ENCODE measurements at regions not wholly inside any gene's neighbourhood (a gene's known extent, or its start where the extent isn't known, plus 50 kb on each side); places are given as distances from the start of the nearest gene placed in this dataset.

DNA sequence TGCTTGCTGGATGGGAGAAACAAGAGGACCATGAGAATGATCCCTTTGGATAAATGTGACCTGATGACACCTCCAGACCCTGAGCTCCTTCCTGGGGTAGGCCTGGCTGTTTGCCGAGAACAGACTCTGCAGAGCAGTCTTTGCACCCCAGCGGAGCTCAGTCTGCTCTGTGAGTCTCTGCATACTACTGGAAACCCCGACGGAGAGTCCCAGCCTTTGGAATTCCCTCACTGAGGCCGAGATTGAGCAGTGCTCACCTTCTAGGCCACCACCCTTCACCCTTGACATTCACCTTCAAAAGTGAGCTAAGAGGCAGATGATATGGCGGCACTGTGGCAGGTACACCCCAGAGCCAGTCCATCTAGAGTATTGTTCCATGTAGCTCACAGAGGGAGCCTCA lies 172.2 kb upstream of the CDH13 start:
- peak overlapping the region in 2 of 8 donors; percentile 10 to 37 for H3K27ac ChIP-seq
- intact Hi-C loops (cut with DNase I; ENCODE audit: low total_unique reads) = no loop called here
- no peaks in the 10 kb centered on the region for H3K36me3 ChIP-seq
- TF ChIP-seq POLR2AphosphoS5 (IDR thresholded peaks at IDR 0.05) (no peak), POLR2A (IDR thresholded peaks at IDR 0.05) (no peak)
- TF ChIP-seq, protein P1, sequence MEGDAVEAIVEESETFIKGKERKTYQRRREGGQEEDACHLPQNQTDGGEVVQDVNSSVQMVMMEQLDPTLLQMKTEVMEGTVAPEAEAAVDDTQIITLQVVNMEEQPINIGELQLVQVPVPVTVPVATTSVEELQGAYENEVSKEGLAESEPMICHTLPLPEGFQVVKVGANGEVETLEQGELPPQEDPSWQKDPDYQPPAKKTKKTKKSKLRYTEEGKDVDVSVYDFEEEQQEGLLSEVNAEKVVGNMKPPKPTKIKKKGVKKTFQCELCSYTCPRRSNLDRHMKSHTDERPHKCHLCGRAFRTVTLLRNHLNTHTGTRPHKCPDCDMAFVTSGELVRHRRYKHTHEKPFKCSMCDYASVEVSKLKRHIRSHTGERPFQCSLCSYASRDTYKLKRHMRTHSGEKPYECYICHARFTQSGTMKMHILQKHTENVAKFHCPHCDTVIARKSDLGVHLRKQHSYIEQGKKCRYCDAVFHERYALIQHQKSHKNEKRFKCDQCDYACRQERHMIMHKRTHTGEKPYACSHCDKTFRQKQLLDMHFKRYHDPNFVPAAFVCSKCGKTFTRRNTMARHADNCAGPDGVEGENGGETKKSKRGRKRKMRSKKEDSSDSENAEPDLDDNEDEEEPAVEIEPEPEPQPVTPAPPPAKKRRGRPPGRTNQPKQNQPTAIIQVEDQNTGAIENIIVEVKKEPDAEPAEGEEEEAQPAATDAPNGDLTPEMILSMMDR (IDR thresholded peaks at IDR 0.05 in 8 of 11, conservative IDR thresholded peaks at IDR 0.05 in 3 of 11) = no peak
- H3K27me3 ChIP-seq (replicated peaks in 1 of 7) = peaks cover 0 to 24% (median 0%) of the 10 kb centered on the region in 7 donors
- H3K4me1 ChIP-seq = no peaks in the 10 kb centered on the region
- DNase-seq = no peak
- WGBS, 5 donors = 76 to 89% (median 84%) methylated on average over 6 of the region's 6 CpGs
- no peak overlapping the region for H3K4me3 ChIP-seq
- H3K9me3 ChIP-seq = no peaks in the 10 kb centered on the region

DNA sequence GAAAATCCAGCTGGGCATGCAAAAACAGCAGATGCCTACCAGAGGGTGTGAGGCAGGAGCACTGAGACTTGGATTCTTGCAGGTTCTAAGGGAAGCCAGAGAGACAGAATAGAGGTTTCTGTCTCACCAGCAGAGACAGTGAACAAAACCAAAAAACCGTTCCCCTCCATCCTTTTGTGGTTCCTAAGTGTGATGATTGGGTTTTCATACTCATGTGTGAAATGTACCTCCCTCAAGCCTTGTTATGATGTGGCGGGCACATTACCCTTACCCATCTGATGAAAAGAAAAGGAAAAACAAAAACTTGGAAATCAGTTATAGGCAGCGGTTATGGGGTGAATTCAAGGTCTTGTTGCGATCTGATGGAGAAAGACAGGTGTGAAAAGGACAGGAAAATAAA lies 172.6 kb upstream of the CDH13 start:
- intact Hi-C loops (cut with DNase I; ENCODE audit: low total_unique reads) = no loop called here

GRCh38 chr16:82452004-82452756 lies 174.6 kb upstream of the CDH13 start:
- DNase-seq = no peak
- Histone ChIP-seq H3K27ac (peak overlapping the region in 4 of 8 donors; percentile 2 to 15 (median 4)), H3K4me1 (no peaks in the 10 kb centered on the region), H3K4me3 (no peak overlapping the region), H3K27me3 (replicated peaks in 1 of 7) (peaks cover 0 to 10% (median 0%) of the 10 kb centered on the region in 7 donors), H3K9me3 (no peaks in the 10 kb centered on the region), H3K36me3 (no peaks in the 10 kb centered on the region)
- 71 to 86% (median 78%) methylated on average over 11 of the region's 11 CpGs for WGBS, 5 donors
- intact Hi-C loops (cut with DNase I; ENCODE audit: low total_unique reads) = no loop called here
- TF ChIP-seq POLR2A (IDR thresholded peaks at IDR 0.05) = no peak
- TF ChIP-seq, protein P1 (IDR thresholded peaks at IDR 0.05 in 8 of 11, conservative IDR thresholded peaks at IDR 0.05 in 3 of 11) = no peak
- no peak for TF ChIP-seq POLR2AphosphoS5 (IDR thresholded peaks at IDR 0.05)

More for the DNA sequence above, 172.6 kb upstream of the CDH13 start:
- no peak overlapping the region for H3K4me3 ChIP-seq
- no peaks in the 10 kb centered on the region for H3K36me3 ChIP-seq
- no peak for DNase-seq
- no peaks in the 10 kb centered on the region for H3K4me1 ChIP-seq
- no peaks in the 10 kb centered on the region for H3K9me3 ChIP-seq
- peak overlapping the region in 2 of 8 donors; percentile 10 to 37 for H3K27ac ChIP-seq
- WGBS, 5 donors = 77 to 90% (median 86%) methylated on average over 4 of the region's 4 CpGs
- H3K27me3 ChIP-seq (replicated peaks in 1 of 7) = peaks cover 0 to 24% (median 0%) of the 10 kb centered on the region in 7 donors
- TF ChIP-seq POLR2A (IDR thresholded peaks at IDR 0.05) = no peak
- TF ChIP-seq, protein P1 (IDR thresholded peaks at IDR 0.05 in 8 of 11, conservative IDR thresholded peaks at IDR 0.05 in 3 of 11) = no peak
- no peak for TF ChIP-seq POLR2AphosphoS5 (IDR thresholded peaks at IDR 0.05)

DNA sequence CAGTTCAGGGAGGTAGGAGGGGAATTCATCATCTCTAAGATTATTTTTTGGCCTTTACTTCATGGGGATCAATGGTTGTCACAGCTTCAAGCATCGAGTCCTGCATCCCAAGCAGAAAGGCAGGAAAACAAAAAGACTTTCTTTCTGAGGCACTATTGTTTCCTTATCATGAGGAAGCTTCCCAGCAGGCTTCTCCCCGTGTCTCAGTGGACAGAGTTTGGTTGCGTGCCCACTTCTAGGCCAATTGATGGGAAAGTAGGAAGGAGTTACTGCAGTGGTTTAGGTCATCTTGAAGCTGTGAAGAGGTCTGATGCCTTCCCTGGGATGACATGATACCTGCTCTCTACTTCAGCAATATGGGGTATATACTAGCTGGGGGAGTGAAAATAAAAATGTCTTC lies 175.3 kb upstream of the CDH13 start:
- intact Hi-C loops (cut with DNase I; ENCODE audit: low total_unique reads) = no loop called here
- H3K27ac ChIP-seq = peak overlapping the region in 4 of 8 donors; percentile 2 to 15 (median 4)
- H3K4me1 ChIP-seq = no peaks in the 10 kb centered on the region
- H3K9me3 ChIP-seq = no peaks in the 10 kb centered on the region
- DNase-seq = no peak
- 50 to 58% (median 52%) methylated on average over 3 of the region's 3 CpGs for WGBS, 5 donors
- H3K4me3 ChIP-seq = no peak overlapping the region
- H3K27me3 ChIP-seq (replicated peaks in 1 of 7) = peaks cover 0 to 10% (median 0%) of the 10 kb centered on the region in 7 donors
- H3K36me3 ChIP-seq = no peaks in the 10 kb centered on the region
- TF ChIP-seq POLR2AphosphoS5 (IDR thresholded peaks at IDR 0.05) (no peak), POLR2A (IDR thresholded peaks at IDR 0.05) (no peak)
- TF ChIP-seq, protein P1 (IDR thresholded peaks at IDR 0.05 in 8 of 11, conservative IDR thresholded peaks at IDR 0.05 in 3 of 11) = no peak
